Activated CD8-positive, alpha-beta memory T cell treated with anti-CD3 and anti-CD28 coated beads, Interleukin-2, amount 50 U/mL, for 4 hours (primary cell): ENCODE measurements at regions not wholly inside any gene's neighbourhood (a gene's known extent, or its start where the extent isn't known, plus 50 kb on each side); places are given as distances from the start of the nearest gene placed in this dataset.

Source experiments
- DNase-seq: peaks from one replicate; pipeline ENCODE4 v3.0.0-alpha.2; 2020

- DNase-seq: no peak
These were observed 409.9 kb downstream of the MZT1 start for GRCh38 chr13:72317346-72318109.

GRCh38 chr13:72316716-72317115 lies 410.7 kb downstream of the MZT1 start:
- DNase-seq: no peak

GRCh38 chr13:72315312-72315711 lies 412.1 kb downstream of the MZT1 start:
- DNase-seq: no peak

GRCh38 chr13:72314210-72314609 lies 413.2 kb downstream of the MZT1 start:
- DNase-seq: no peak

GRCh38 chr13:72313546-72313945 lies 413.9 kb downstream of the MZT1 start:
- no peak for DNase-seq

GRCh38 chr13:72303941-72304746 lies 423.3 kb downstream of the MZT1 start:
- no peak for DNase-seq

GRCh38 chr13:72296246-72296645 lies 429.2 kb upstream of the DACH1 start:
- DNase-seq: no peak

GRCh38 chr13:72295153-72295552 lies 428.1 kb upstream of the DACH1 start:
- DNase-seq: no peak

- no peak for DNase-seq
These were observed 426.2 kb upstream of the DACH1 start for GRCh38 chr13:72293206-72293605.

- no peak for DNase-seq
These were observed 424.1 kb upstream of the DACH1 start for GRCh38 chr13:72290962-72291681.

- no peak for DNase-seq
These were observed 419.4 kb upstream of the DACH1 start for GRCh38 chr13:72286421-72286820.

GRCh38 chr13:72284791-72285190 lies 417.8 kb upstream of the DACH1 start:
- no peak for DNase-seq

GRCh38 chr13:72261732-72262131 lies 394.7 kb upstream of the DACH1 start:
- no peak for DNase-seq

GRCh38 chr13:72259528-72259927 lies 392.5 kb upstream of the DACH1 start:
- no peak for DNase-seq

GRCh38 chr13:72258340-72258981 lies 391.5 kb upstream of the DACH1 start:
- no peak for DNase-seq

- DNase-seq: no peak
These were observed 388.9 kb upstream of the DACH1 start for GRCh38 chr13:72255908-72256307.

GRCh38 chr13:72253754-72254153 lies 386.8 kb upstream of the DACH1 start:
- no peak for DNase-seq

- DNase-seq: no peak
These were observed 379.4 kb upstream of the DACH1 start for GRCh38 chr13:72246396-72246795.

- DNase-seq: no peak
These were observed 377.8 kb upstream of the DACH1 start for GRCh38 chr13:72244788-72245187.

- no peak for DNase-seq
These were observed 363.1 kb upstream of the DACH1 start for GRCh38 chr13:72230131-72230530.

- DNase-seq: no peak
These were observed 362.1 kb upstream of the DACH1 start for GRCh38 chr13:72229067-72229466.

GRCh38 chr13:72221276-72221962 lies 354.4 kb upstream of the DACH1 start:
- DNase-seq: no peak

- no peak for DNase-seq
These were observed 352.0 kb upstream of the DACH1 start for GRCh38 chr13:72218966-72219365.
